ENCODE measurements at regions not wholly inside any gene's neighbourhood (a gene's known extent, or its start where the extent isn't known, plus 50 kb on each side); places are given as distances from the start of the nearest gene placed in this dataset.

DNA sequence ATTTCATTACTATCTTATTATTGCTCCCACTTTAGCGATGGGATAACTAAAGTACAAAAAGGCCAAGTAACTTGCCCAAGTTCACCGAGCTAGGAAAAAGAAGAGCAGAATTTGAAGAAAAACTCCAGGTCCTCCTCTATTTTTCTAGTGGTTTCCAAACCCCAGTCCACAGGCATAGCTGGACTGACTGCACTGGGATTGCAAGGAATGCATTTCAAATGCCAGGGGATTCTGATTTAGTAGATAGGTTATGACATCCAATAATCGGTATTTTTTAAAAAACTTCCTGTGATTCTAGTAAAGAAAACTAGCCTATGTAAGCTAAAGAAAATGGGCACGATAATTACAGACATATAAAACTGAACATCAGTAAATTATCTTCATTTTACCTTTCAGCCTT is 62.7 kb upstream of the GALNT5 start:
- H3K4me3 ChIP-seq, result no peak overlapping the region
- H3K36me3 ChIP-seq, result no peaks in the 10 kb centered on the region
- no peak for DNase-seq
- TF ChIP-seq CTCF (IDR thresholded peaks at IDR 0.05), result no peak
- H3K9me3 ChIP-seq, result no peaks in the 10 kb centered on the region
- intact Hi-C loops (cut with DNase I), result no loop called here
- H3K4me1 ChIP-seq, result no peaks in the 10 kb centered on the region
- no peaks in the 10 kb centered on the region for H3K27me3 ChIP-seq
- H3K27ac ChIP-seq, result no peak overlapping the region
- no peak for ATAC-seq

DNA sequence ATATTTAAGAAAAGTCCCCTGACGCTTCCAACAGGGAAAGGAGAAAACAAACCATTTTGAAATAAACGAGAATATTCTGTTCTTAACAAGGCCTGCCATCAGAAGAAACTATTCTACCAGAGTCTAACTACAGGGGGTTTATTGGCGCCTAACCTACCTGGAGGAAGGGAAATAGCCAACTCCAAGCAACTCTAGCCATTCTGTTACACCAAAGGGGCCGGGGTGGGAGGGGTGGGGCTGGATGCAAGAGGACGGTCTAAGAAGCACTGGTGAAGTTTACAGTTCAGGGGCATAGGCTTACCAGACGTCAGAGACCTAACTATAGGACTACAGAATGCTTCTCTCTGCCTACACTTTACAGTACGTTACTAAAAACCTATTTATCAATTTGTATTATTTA is 60.5 kb upstream of the GALNT5 start:
- ATAC-seq, result no peak
- Histone ChIP-seq H3K36me3 (no peaks in the 10 kb centered on the region), H3K27ac (no peak overlapping the region), H3K27me3 (no peaks in the 10 kb centered on the region), H3K9me3 (no peaks in the 10 kb centered on the region), H3K4me1 (no peaks in the 10 kb centered on the region), H3K4me3 (no peak overlapping the region)
- intact Hi-C loops (cut with DNase I), result no loop called here
- TF ChIP-seq CTCF (IDR thresholded peaks at IDR 0.05), result no peak
- DNase-seq, result no peak

GRCh38 chr2:157197848-157198247 is 59.7 kb upstream of the GALNT5 start:
- no peaks in the 10 kb centered on the region for H3K9me3 ChIP-seq
- H3K27me3 ChIP-seq, result no peaks in the 10 kb centered on the region
- intact Hi-C loops (cut with DNase I), result no loop called here
- no peaks in the 10 kb centered on the region for H3K36me3 ChIP-seq
- no peak for ATAC-seq
- no peak overlapping the region for H3K4me3 ChIP-seq
- H3K27ac ChIP-seq, result no peak overlapping the region
- DNase-seq, result no peak
- H3K4me1 ChIP-seq, result no peaks in the 10 kb centered on the region
- TF ChIP-seq CTCF (IDR thresholded peaks at IDR 0.05), result no peak

DNA sequence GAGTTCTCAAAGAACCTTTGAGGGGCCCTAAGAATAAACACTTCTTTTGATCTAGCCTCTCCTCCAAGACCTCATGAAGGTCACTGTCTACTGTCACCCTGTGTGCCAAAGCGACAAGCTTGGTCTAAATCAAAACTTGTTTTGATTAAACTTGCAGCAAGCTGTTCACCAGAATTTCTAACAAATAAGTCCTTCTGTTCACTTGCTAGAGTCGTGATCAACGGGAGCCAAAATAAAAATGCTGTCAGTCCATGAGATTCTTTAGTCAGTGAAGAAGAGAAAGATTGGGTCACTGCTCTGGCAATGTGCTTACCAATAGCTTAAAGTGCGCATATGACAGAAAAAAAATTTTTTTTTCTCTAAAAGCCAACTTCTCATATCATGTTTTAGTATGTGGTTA is 53.9 kb upstream of the GALNT5 start:
- Histone ChIP-seq H3K36me3 (no peaks in the 10 kb centered on the region), H3K4me1 (no peaks in the 10 kb centered on the region), H3K9me3 (no peaks in the 10 kb centered on the region), H3K4me3 (no peak overlapping the region), H3K27me3 (no peaks in the 10 kb centered on the region), H3K27ac (no peak overlapping the region)
- intact Hi-C loops (cut with DNase I), result no loop called here
- DNase-seq, result no peak
- no peak for ATAC-seq
- TF ChIP-seq CTCF (IDR thresholded peaks at IDR 0.05), result no peak

- DNase-seq, result no peak
- H3K4me1 ChIP-seq, result no peaks in the 10 kb centered on the region
- no peaks in the 10 kb centered on the region for H3K9me3 ChIP-seq
- no peak for ATAC-seq
- intact Hi-C loops (cut with DNase I), result no loop called here
- no peak overlapping the region for H3K27ac ChIP-seq
- no peak for TF ChIP-seq CTCF (IDR thresholded peaks at IDR 0.05)
- H3K36me3 ChIP-seq, result no peaks in the 10 kb centered on the region
- no peak overlapping the region for H3K4me3 ChIP-seq
- no peaks in the 10 kb centered on the region for H3K27me3 ChIP-seq
These were observed 53.1 kb upstream of the GALNT5 start for GRCh38 chr2:157204401-157204800.

Measured in left lung (tissue), 4 donors.